Gastrocnemius medialis (tissue), 4 donors: ENCODE measurements at regions not wholly inside any gene's neighbourhood (a gene's known extent, or its start where the extent isn't known, plus 50 kb on each side); places are given as distances from the start of the nearest gene placed in this dataset.
"Not testable (repeated sequence)": the region's sequence is repeated elsewhere in the genome, so short reads cannot be mapped to it uniquely, and the experiment has no call there.

Experiments
- ATAC-seq, 2 donors: fragments of 150-250 bp; one replicate each; pipeline ENCODE4 v1.9.1; 2016
- DNase-seq, 2 donors: peaks; one replicate each; pipeline ENCODE4 v3.0.0-alpha.2; 2019
- H3K27ac ChIP-seq, 4 donors: fragments of 200-600 bp; sonication (generic); 1 replicate in 1 of 4; 2 replicates in 3 of 4; pipeline ENCODE4 v1.5.1; 2016 to 2018; ENCODE audit warnings: mild to moderate bottlenecking in 2 of 4, moderate library complexity in 1 of 4
- H3K27me3 ChIP-seq, 3 donors: fragments of 200-600 bp; sonication (generic) in 2 of 3; 1 replicate in 1 of 3; 2 replicates in 2 of 3; pipeline versions ENCODE4 v1.5.1 to v1.6.0; 2016 to 2019; ENCODE audit warnings: mild to moderate bottlenecking in 1 of 3, moderate library complexity in 1 of 3
- H3K36me3 ChIP-seq, 2 donors: fragments of 200-600 bp; sonication (generic) in 1 of 2; one replicate each; pipeline ENCODE4 v1.5.1; 2017 to 2018
- H3K4me1 ChIP-seq, 2 donors: fragments of 200-600 bp; sonication (generic) in 1 of 2; one replicate each; pipeline ENCODE4 v1.5.1; 2016 to 2017; ENCODE audit warnings: mild to moderate bottlenecking in 2 of 2
- H3K4me3 ChIP-seq, 4 donors: fragments of 200-600 bp; sonication (generic) in 3 of 4; 1 replicate in 1 of 4; 2 replicates in 3 of 4; pipeline ENCODE4 v1.5.1; 2016 to 2019; ENCODE audit warnings: mild to moderate bottlenecking in 2 of 4
- H3K9me3 ChIP-seq, 3 donors: fragments of 200-600 bp; sonication (generic) in 2 of 3; 1 replicate in 1 of 3; 2 replicates in 2 of 3; pipeline ENCODE4 v1.5.1; 2016 to 2019
- CTCF ChIP-seq, 5 experiments: fragments of 450-650 bp in 3 of 5; fragments of 200-600 bp in 2 of 5; sonication (generic) in 2 of 5; IDR thresholded peaks in 4 of 5; conservative IDR thresholded peaks in 1 of 5; 1 replicate in 4 of 5; 2 replicates in 1 of 5; pipeline ENCODE4 v1.5.1; 2016 to 2019; ENCODE audit warnings: antibody characterized with exemption in 5 of 5, mild to moderate bottlenecking in 3 of 5, moderate library complexity in 3 of 5
- POLR2A ChIP-seq, 2 donors: fragments of 450-650 bp; IDR thresholded peaks; one replicate each; pipeline ENCODE4 v1.6.1; 2017; ENCODE audit warnings: antibody characterized with exemption in 2 of 2, mild to moderate bottlenecking in 2 of 2, moderate library complexity in 2 of 2
- in situ Hi-C, 4 donors: fragments of 200-750 bp; cut with MboI; loops; one replicate each; pipeline versions ENCODE4 v1.15.0 to v1.8.0; 2017; ENCODE audit warnings: low sequenced_read_pairs in 4 of 4
- intact Hi-C: fragments of 100-400 bp; cut with DNase I; formaldehyde crosslinking; loops from one replicate; pipeline ENCODE4 v1.15.1; 2023; ENCODE audit warnings: low total_unique reads

GRCh38 chr5:61234019-61234418 is 71.8 kb upstream of the SMIM15 start:
- Histone ChIP-seq H3K4me1 (no peaks in the 10 kb centered on the region), H3K27me3 (no peaks in the 10 kb centered on the region), H3K9me3 (no peaks in the 10 kb centered on the region), H3K36me3 (no peaks in the 10 kb centered on the region), H3K4me3 (no peak overlapping the region), H3K27ac (no peak overlapping the region)
- in situ Hi-C loops (no loop called here), intact Hi-C loops (no loop called here)
- DNase-seq (no peak), ATAC-seq (no peak)
- no peak for TF ChIP-seq POLR2A (IDR thresholded peaks at IDR 0.05)
- TF ChIP-seq CTCF (IDR thresholded peaks at IDR 0.05 in 4 of 5, conservative IDR thresholded peaks at IDR 0.05 in 1 of 5): no peak

GRCh38 chr5:61236715-61237114 is 74.4 kb upstream of the SMIM15 start:
- in situ Hi-C loops: not testable (repeated sequence)

GRCh38 chr5:61245486-61245885 is 83.2 kb upstream of the SMIM15 start:
- in situ Hi-C loops (no loop called here), intact Hi-C loops (no loop called here)
- H3K36me3 ChIP-seq: no peaks in the 10 kb centered on the region
- H3K4me1 ChIP-seq: no peaks in the 10 kb centered on the region
- TF ChIP-seq CTCF (IDR thresholded peaks at IDR 0.05 in 4 of 5, conservative IDR thresholded peaks at IDR 0.05 in 1 of 5) (no peak), POLR2A (IDR thresholded peaks at IDR 0.05) (no peak)
- no peak overlapping the region for H3K27ac ChIP-seq
- no peak overlapping the region for H3K4me3 ChIP-seq
- H3K9me3 ChIP-seq: no peaks in the 10 kb centered on the region
- no peak for ATAC-seq
- DNase-seq: no peak
- H3K27me3 ChIP-seq: no peaks in the 10 kb centered on the region

More at GRCh38 chr5:61236715-61237114, 74.4 kb upstream of the SMIM15 start:
- DNase-seq, ATAC-seq, H3K4me1 ChIP-seq, H3K4me3 ChIP-seq, H3K9me3 ChIP-seq, H3K27me3 ChIP-seq, H3K36me3 ChIP-seq, intact Hi-C loops, H3K27ac ChIP-seq: not testable (repeated sequence)

- H3K27me3 ChIP-seq: no peaks in the 10 kb centered on the region
- in situ Hi-C loops: no loop called here
- TF ChIP-seq CTCF (IDR thresholded peaks at IDR 0.05 in 4 of 5, conservative IDR thresholded peaks at IDR 0.05 in 1 of 5): no peak
- no peak for TF ChIP-seq POLR2A (IDR thresholded peaks at IDR 0.05)
- DNase-seq: no peak
- no peak for ATAC-seq
- intact Hi-C loops: no loop called here
- H3K4me3 ChIP-seq: no peak overlapping the region
- H3K27ac ChIP-seq: no peak overlapping the region
- H3K9me3 ChIP-seq: no peaks in the 10 kb centered on the region
- no peaks in the 10 kb centered on the region for H3K36me3 ChIP-seq
- H3K4me1 ChIP-seq: no peaks in the 10 kb centered on the region
Observed at GRCh38 chr5:61245936-61246335, 83.7 kb upstream of the SMIM15 start.

- no peaks in the 10 kb centered on the region for H3K9me3 ChIP-seq
- no peaks in the 10 kb centered on the region for H3K36me3 ChIP-seq
- ATAC-seq: no peak
- no peak overlapping the region for H3K4me3 ChIP-seq
- H3K27me3 ChIP-seq: no peaks in the 10 kb centered on the region
- DNase-seq: no peak
- in situ Hi-C loops: no loop called here
- no peaks in the 10 kb centered on the region for H3K4me1 ChIP-seq
- TF ChIP-seq POLR2A (IDR thresholded peaks at IDR 0.05) (no peak), CTCF (IDR thresholded peaks at IDR 0.05 in 4 of 5, conservative IDR thresholded peaks at IDR 0.05 in 1 of 5) (no peak)
- intact Hi-C loops: no loop called here
- H3K27ac ChIP-seq: no peak overlapping the region
Observed at GRCh38 chr5:61246768-61247307, 84.6 kb upstream of the SMIM15 start.
